CD1c-positive myeloid dendritic cell (primary cell): ENCODE measurements at regions not wholly inside any gene's neighbourhood (a gene's known extent, or its start where the extent isn't known, plus 50 kb on each side); places are given as distances from the start of the nearest gene placed in this dataset.
"Not testable (repeated sequence)": the region's sequence is repeated elsewhere in the genome, so short reads cannot be mapped to it uniquely, and the experiment has no call there.

Experiments
- DNase-seq: peaks from one replicate; pipeline ENCODE4 v3.0.0-alpha.2; 2016; ENCODE audit errors: extremely low spot score

DNA sequence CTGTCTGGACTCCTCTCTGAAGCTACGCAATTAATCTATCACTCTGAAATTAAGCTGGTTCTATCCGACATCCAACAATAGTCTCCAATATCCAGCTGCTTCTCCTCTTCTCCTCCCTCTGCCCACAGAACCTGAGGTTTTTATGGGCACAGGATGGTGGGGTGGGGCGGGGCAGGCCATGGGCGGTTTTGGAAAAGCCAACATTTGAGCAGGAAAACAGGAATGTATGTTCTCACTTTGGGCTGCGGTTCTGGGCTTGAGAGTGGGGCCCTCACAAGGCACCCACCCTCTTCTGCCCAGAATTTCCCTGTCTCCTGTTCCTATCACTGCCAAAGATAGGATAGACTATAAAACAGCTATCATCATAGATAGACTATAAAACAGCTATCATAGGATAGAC, 1144.2 kb downstream of the EPHA7 start:
- DNase-seq, result no peak

DNA sequence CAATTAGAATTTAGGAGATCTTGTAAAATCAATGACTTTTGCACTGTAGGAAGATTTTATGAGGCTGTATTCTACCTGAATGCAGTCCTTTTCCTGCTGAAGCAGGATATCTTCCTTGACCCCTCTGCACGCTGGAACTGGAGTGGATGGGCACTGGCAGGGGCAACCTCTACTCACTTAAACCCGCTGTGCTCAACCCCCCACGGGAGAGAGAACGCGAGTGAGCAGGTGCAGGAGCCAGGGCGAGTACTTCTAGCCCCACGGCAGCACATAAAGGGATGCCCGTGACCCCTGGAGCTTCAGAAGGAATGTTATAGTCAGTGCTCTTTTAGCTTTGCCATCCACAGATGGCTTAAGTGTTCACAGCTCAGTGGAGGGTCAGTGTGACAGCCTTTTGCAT, 1144.8 kb downstream of the EPHA7 start:
- DNase-seq, result no peak

DNA sequence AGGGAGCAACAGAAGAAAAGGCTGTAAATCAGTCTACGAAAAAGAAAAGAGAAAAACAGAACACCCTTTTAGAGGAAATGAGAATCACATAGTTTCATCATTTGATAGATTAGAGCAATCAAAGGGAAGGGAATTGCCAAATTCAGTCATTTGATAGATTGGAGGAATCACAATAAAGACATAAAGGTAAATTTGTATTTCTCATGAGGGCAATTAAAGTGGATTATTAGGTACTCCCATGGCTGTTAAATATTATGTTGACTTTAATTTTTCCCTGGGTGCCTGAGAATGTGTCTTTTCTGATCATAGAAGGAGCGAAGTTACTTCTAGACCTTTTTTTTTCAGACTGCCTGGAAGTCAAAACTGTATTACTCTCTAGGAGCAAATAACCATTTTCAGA, 1145.7 kb downstream of the EPHA7 start:
- DNase-seq, result no peak

DNA sequence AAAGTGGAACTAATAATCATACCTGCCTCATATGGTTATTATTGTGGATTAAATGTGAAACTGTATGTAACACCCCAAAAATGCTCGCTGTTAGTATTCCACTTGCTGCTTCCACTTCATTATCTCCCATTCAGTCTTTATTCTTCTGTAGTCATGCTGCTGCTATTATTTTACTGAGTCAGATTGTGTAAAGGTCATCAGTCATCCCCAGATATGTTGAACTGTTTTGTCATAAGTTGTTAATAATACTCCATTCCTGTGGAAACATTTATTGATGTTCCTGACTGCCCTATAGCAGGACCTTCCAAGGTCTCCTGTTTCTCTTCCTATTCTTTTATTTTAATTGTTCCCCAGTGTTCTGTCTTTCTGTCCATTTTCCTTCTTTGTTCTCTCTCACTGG, 1148.3 kb downstream of the EPHA7 start:
- DNase-seq, result no peak

DNA sequence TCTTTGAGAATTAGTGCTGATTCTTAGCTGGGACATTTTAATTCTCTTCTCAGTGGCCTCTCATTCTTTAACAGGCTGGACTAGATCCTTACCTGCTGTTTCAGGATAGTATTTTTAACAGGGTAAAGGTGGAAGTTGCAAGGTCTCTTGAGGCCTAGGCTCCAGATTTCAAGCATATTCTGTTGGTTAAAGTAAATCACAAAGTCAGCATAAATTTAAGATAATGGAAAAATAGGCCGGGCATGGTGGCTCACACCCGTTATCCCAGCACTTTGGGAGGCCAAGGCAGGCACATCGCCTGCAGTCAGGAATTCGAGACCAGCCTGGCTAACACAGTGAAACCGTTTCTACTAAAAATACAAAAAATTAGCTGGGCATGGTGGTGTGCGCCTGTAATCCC, 1149.0 kb downstream of the EPHA7 start:
- no peak for DNase-seq

DNA sequence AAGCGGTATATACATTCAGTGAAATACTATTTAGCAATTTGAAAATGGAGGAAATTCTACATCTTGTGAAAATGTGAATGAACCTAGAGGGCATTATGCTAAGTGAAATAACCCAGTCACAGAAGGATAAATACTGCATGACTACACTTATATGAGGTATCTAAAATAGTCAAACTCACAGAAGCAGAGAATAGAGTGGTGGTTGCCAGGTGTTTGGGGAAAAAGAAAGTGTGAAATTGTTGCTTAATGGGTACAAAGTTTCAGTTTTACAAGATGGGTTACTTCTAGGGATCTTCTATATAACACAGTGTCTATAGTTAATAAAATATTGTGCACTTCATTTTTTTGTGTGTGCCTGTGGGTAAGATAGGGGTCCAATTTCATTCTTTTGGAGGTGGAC, 1152.0 kb downstream of the EPHA7 start:
- no peak for DNase-seq

DNA sequence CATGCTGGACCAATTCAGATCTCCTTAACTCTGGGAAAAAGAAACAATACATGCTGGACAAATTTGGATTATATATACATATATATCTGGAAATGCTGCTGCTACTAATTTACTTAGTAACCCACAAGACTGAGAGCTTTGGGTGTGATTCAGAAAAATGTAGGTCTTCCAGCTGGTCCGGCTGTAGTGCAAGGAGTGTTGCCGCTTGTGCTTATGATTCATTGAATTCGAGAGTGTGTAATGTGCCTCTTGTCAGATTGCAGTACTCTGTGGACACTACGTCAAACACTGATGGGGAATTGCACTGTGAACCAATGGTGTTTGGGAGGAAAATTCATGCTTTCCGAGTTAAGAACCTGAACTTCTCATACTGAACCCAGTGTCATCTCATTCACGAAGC, 1155.5 kb downstream of the EPHA7 start:
- DNase-seq, result no peak

DNA sequence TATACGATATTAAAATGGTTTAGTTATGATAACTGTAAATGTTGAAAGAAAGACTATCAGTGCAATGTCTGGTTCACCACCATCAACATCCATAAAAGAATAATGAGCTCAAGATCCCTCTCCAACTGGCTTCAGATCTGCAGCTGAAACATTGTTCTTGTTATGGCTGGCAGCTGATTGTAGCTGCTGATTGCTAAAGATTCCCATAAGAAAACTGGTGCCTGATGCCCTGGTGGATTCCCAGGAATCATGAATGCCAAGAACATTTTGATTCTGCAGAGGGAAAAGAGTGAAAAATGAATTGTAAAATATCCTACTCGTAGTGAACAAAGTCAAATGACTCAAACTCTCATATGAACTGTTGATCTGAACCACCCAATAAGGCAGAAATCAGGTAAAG, 1160.2 kb downstream of the EPHA7 start:
- DNase-seq, result no peak

DNA sequence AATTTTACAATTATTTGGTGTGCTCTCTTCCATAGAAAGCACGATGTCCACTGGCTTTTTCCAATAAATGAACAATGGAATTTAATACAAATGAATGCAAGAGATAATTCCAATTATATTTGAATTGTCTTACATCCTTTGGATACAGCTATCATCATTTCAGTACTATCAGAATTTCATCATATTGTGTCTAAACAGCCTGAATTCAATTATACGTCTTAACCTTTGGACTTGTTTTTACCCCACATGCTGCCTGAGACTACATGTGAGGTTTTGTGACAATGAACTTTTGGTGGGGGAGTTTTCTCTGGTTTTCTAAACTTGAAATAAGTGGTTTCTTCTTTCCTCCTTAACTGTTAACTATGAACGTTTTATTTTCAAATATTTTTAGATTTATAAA, 1176.0 kb downstream of the EPHA7 start:
- no peak for DNase-seq

DNA sequence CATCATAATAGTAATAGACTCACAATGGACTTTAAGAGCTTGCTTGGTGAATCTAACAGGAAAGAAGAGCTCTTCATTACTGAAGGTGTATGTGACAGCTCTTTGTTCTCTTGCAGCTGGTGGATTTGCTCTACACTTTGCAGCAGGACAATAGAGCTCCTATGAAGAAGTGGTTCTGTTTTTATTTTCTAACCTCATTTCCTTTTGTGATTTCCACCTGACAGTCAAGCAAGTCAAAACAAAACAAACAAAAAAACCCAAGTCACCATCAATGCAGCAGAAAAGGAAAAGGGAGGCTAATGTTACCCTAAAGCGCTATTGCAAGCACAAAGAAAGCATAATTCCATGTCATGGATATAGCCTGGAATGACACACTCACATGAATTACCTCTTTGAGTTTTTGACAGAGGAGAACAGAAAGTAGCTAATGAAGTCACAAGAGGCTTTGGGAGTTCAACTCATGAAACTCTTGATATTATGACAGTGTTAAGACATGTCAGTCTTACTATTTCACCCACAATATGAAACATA, 1188.1 kb downstream of the EPHA7 start:
- DNase-seq, result no peak

DNA sequence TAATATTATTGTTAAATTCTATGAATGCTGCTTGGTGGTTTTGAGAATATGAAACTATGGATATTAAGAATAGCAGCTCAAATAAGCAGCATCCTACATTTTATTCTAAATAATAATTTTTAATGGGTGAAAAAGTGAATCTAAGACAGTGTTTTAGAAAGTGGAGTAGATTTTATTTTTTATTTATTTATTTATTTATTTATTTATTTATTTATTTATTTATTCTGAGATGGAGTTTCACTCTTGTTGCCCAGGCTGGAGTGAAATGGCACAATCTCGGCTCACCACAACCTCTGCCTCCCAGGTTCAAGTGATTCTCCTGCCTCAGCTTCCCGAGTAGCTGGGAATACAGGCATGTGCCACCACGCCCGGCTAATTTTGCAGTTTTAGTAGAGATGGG, 1199.4 kb downstream of the EPHA7 start:
- not testable (repeated sequence) for DNase-seq

DNA sequence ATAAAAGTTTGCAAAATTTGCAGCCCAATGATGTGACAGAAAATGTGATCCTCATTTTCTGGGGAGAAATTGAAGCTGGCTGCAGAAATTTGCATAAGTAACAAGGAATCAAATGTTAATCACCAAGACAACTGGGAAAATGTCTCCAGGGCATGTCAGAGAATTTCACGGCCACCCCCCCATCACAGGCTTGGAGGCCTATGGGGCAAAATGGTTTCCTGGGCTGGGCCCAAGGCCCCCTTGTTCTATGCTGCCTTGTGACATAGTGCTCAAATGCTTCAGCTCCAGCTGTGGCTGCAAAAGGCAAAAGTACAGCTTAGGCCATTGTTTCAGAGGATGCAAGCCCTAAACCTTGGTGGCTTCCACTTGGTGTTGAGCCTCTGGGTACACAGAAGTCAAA, 1202.6 kb downstream of the EPHA7 start:
- DNase-seq, result no peak

DNA sequence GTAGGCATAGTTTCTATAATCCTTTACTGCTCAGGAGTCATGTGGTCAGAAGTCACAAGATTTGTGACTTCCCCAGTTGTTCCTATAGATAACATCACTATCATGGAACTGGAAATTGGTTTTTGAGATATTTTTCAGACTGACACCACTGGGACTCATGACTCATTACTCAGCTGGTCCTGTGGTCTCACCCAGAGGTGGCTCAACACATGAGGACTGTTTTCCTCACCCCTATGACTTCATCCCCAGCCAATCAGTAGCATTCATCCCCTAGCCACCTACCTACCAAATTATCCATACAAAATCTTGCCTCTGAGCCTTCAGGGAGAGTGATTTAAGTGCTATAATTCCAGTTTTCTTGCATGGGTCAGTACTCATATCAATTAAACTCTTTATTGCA, 1217.7 kb downstream of the EPHA7 start:
- DNase-seq, result no peak

DNA sequence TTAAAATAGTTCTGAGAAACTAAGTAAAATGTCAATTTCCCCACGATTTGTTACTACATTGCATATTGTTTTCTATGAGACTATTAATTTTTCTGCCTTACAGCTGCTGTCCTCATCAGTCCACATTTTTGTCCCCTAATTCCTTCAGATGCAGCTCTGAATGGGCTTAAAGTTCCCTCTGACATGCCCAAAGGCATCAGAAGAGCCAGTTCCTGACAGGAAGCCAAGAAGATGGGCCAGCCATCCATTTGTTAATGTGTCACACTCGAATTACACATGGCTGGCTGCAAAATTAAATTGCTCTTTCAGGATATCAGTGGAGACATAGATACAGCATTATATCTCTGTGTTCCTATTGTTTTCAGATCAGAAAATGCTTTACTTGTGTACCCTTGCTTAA, 1223.0 kb downstream of the EPHA7 start:
- DNase-seq, result no peak

DNA sequence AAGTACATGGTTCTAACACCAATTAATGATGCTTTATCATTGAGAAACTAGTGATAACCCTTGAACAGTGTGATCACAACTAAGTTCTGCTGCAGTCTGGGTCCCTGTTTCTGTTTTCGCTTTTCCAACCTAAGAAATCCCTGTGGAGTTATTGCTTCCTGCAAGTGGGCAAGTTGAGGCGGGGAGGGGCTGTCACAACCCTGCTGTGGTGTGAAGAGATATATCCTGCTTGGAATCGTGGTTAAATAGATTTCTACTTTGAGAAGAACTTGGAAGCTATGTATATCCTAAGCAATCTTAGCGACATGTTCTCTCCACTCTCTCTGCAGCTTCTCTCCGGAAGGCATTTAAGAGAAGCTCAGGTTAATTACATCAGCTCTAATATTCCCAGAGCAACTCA, 1223.6 kb downstream of the EPHA7 start:
- DNase-seq, result no peak

DNA sequence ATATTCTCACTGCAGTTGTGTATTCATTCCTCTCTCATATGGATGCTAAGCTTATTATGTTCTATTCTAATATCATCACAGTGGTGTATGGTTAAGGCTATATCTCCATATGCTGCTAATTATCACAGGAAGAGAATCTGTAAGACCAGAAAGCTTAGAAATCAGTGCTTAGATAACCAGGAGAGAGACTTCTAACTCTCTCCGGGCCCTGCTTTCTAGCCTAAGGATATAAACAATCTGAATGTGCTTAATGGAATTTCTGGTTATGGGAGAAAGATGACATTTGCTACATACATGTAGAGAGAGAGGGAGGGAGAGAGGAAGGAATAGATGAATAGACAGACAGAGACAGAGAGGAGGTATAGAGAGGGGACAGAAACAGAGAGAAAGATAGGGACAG, 1231.3 kb downstream of the EPHA7 start:
- no peak for DNase-seq

DNA sequence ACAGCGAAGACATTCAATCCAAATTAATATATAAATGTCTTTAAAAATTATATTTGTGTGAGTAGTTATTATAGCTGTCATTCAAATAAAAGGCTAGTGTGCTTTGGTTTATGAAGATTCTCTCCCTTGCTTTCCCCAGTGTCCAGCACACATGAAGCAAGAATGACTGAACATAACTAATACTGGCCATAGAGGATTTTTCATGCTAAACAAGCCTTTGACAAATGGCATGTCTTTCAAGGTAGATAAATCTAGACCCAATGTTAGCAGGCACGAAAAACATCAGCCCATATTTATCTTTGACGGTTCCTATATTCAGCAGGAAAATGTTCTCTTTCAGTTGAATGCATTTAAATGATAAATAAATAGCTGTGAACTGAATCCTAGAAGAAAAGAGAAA, 1234.4 kb downstream of the EPHA7 start:
- DNase-seq, result no peak

DNA sequence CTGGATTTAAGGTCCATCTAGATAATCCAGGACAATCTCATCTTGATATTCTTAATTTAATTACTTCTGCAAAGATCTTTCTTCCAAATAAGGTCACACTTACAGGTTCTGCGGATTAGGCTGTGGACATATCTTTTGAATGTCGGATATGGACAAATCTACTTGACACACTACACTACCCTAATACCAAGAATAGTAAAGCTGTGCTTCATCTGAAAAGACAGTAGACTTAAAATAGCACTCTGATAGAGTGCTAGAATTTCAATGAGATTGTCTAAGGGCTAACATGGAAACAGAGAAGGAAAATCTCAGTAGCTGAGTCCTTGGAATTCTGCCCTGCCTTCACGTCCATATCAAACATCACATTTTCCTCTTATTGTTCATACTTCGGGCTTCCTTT, 1238.0 kb downstream of the EPHA7 start:
- DNase-seq, result no peak

DNA sequence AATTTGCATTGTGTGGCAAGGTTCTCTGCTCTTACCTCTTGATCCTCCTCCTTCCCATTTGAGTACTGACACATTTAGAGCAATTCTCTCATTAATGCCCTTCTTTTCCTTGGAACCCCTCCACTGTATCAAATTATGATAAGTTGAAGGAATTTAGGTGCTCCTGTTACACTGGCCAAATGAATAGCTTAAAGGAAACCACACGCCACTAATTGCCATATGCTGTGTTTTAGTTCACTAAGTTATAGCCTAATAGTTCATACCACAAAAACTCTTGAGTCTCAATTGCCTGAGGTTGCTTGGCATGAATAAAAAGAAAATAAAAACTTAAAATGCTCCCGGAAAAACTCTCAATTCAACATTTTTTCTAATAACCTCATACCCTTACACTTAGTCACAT, 1239.3 kb downstream of the EPHA7 start:
- DNase-seq, result no peak

DNA sequence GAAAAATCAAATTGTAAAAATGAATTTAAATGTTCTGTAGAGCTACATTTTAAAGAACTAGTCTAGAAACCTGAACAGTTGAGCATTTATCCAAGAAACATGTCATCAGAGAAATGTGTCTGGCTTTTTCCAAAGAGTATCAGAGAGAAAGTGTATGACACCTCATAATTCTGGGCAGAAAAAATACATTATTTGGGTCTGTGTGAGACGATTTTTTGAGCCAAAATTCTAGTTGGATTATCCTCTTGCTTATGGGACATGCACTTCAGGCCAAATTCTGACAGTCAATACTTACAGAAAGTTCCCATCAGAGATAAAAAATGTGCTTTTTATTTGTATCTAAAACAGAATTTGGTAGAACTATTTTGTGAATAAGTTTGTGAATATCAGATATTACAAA, 1242.7 kb downstream of the EPHA7 start:
- no peak for DNase-seq

DNA sequence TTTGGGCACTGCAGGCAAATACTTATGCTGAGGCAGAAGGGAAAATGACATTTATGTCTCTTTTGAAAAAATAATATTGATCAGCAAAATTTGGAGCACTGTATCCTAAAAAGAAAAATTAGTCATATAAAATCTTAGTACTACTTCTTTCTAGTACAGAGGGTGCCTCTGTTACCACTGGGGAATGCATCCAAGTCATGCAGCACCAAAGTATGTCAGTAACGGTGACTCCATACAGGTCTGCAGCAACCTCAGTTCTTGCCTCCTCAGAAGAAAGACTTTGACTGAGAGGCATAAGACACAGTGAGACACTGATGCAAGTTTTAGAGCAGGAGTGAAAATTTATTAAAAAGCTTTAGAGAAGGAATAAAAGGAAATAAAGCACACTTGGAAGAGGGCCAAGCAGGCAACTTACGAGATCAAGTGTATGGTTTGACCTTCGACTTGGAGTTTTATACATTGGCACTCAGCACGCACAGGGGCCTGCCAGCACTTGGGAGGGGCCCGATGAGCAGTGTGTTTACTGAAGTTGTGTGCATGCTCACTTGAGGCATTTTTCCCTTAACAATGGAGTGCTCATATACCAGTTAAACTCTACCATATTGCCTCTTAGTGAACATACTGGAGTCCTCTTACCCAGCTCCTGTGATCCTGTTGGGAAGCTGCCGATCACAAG, 1244.8 kb downstream of the EPHA7 start:
- no peak for DNase-seq

DNA sequence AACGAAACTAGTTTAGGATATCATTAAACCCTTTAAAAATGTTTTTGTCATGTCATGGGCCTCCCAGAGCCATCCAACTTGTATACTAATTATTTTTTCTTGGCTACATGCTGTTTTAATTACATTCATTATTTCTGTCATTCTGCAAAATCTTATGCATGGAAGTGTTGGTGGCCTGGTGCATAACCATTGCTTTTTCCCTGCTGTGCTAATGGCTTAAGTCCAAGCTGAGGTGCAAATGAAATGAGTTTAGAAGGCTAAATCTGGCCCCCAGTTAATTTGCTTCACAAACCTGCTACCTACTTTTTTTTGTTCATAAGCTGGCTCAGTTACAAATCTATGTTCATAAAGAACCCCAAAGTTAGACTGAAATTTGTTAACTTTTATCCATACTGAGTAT, 1249.9 kb downstream of the EPHA7 start:
- no peak for DNase-seq

DNA sequence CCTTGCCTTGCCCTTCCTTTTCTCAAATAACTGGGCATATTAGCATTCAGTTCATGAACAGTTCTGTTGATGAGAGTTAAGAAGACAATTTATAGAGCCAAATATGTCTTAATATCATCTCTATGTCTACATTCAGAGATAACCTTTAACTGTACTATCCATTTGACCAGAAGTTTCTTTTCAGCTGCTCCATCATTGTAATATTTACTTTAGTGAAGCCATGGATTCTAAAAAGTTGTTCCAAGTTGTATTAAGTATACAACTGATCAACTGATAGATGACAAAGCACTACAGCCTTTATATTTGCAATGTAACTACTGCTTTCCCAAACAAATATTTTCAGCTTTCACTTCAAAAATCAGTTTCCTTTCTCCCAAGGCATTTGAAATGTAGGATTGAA, 1252.7 kb downstream of the EPHA7 start:
- no peak for DNase-seq

DNA sequence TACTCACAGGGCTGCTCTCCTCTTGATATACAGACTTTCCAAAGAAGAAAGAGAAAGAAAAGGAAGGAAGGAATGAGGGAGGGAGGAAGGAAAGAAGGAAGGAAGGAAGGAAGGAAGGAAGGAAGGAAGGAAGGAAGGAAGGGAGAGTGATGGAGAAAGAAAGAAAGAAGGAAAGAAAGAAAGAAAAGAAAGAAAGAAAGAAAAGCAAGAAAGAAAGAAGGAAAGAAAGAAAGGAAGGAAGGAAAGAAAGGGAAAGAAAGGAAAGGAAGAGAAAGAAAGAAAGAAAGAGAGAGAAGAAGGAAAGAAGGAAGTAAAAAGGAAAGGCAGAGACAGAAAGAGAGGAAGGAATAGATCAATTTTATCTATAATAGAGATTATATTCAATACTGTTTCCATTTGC, 1257.4 kb downstream of the EPHA7 start:
- no peak for DNase-seq
